BJ (cell line): ENCODE measurements at regions not wholly inside any gene's neighbourhood (a gene's known extent, or its start where the extent isn't known, plus 50 kb on each side); places are given as distances from the start of the nearest gene placed in this dataset.
"Not testable (repeated sequence)": the region's sequence is repeated elsewhere in the genome, so short reads cannot be mapped to it uniquely, and the experiment has no call there.

Experiments used
- CTCF ChIA-PET: fragments of 350-600 bp; formaldehyde crosslinking; extraction: SDS; loops from one replicate; lab custom pipeline; 2021; ENCODE audit warnings: antibody characterized with exemption, inconsistent platforms; lab: Yijun Ruan, JAX
- POLR2A ChIA-PET: fragments of 300-600 bp; sonication (Branson Sonifier 250); formaldehyde crosslinking; extraction: SDS; loops from one replicate; lab custom pipeline; 2021; ENCODE audit warnings: antibody characterized with exemption; lab: Charles Lee
- DNase-seq: peaks from one replicate; pipeline ENCODE4 v3.0.0-alpha.2; 2011; ENCODE audit warnings: low read depth
- H3K27me3 ChIP-seq: 2 replicates; pipeline ENCODE4 v1.6.0; 2011; ENCODE audit warnings: low read length; ENCODE audit not compliant: control insufficient read depth, insufficient read depth
- H3K36me3 ChIP-seq: 2 replicates; pipeline ENCODE4 v1.5.1; 2011; ENCODE audit warnings: low read length; ENCODE audit not compliant: control insufficient read depth, insufficient read depth
- H3K4me3 ChIP-seq: 2 replicates; pipeline ENCODE4 v1.5.1; 2011; ENCODE audit warnings: low read depth, mild to moderate bottlenecking, control low read depth, low read length
- TF ChIP-seq, protein P1 (sequence below): IDR thresholded peaks from 2 replicates; pipeline ENCODE4 v1.5.1; 2011; ENCODE audit warnings: low read depth, mild to moderate bottlenecking, control low read depth, inconsistent platforms, low read length, moderate library complexity; ENCODE audit not compliant: insufficient read depth

DNA sequence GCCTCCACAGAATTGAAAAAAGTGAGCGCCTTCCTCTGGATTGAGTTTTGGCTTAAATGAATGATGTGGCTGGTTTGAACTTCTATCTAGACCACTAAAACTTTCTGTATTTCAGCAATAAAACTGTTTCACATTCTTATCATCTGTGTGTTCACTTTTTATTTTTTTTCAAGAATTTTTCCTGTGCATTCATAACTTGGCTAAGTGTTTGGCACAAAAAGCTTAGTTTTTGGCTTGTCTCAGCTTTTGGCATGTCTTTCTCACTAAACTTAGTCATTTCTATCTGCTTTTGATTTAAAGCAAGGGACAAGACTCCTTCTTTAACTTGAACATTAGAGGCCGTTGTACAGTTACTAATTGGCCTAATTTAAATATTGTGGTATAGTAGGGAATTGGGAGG, 1015.1 kb downstream of the EPHA7 start:
- H3K27me3 ChIP-seq, result no peaks in the 10 kb centered on the region
- CTCF ChIA-PET, result no interaction called here
- peak; percentile 8 for DNase-seq
- no peak overlapping the region for H3K4me3 ChIP-seq
- H3K36me3 ChIP-seq, result no peaks in the 10 kb centered on the region
- TF ChIP-seq, protein P1, sequence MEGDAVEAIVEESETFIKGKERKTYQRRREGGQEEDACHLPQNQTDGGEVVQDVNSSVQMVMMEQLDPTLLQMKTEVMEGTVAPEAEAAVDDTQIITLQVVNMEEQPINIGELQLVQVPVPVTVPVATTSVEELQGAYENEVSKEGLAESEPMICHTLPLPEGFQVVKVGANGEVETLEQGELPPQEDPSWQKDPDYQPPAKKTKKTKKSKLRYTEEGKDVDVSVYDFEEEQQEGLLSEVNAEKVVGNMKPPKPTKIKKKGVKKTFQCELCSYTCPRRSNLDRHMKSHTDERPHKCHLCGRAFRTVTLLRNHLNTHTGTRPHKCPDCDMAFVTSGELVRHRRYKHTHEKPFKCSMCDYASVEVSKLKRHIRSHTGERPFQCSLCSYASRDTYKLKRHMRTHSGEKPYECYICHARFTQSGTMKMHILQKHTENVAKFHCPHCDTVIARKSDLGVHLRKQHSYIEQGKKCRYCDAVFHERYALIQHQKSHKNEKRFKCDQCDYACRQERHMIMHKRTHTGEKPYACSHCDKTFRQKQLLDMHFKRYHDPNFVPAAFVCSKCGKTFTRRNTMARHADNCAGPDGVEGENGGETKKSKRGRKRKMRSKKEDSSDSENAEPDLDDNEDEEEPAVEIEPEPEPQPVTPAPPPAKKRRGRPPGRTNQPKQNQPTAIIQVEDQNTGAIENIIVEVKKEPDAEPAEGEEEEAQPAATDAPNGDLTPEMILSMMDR, result no peak
- POLR2A ChIA-PET, result no interaction called here

DNA sequence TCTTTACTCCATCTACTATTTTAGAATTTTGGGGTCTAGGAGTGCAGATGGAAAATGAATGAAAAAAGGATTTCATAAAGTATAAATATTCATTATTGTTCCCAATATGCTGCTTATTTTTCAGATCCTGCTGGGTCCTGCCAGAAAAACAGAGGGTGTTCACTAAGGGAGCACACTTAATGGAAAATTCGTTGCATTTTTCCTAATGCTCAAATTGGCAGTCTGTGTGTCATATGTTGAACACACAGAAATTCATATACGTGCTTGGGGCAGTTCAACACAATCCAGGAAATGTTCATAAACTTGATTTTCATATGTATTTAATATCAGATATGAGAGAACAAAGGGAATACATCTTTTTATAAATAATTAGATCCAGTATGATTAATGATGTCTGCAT, 1019.4 kb downstream of the EPHA7 start:
- DNase-seq, result no peak
- no peaks in the 10 kb centered on the region for H3K36me3 ChIP-seq
- ChIA-PET CTCF (no interaction called here), POLR2A (no interaction called here)
- H3K4me3 ChIP-seq, result no peak overlapping the region
- H3K27me3 ChIP-seq, result no peaks in the 10 kb centered on the region
- TF ChIP-seq, protein P1, result no peak

DNA sequence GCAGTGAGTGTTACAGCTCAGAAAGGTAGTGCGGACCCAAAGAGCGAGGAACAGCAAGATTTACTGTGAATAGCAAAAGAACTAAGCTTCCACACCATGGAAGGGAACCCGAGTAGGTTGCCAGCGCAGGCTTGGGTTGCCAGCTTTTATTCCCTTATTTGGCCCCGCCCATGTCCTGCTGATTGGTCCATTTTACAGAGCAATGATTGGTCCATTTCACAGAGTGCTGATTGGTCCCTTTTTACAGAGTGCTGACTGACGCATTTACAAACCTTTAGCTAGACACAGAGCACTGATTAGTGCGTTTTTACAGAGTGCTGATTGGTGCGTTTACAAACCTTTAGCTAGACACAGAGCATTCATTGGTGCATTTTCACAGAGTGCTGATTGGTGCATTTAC, 1030.7 kb downstream of the EPHA7 start:
- DNase-seq, POLR2A ChIA-PET, CTCF ChIA-PET, H3K36me3 ChIP-seq, H3K27me3 ChIP-seq, H3K4me3 ChIP-seq: not testable (repeated sequence)

DNA sequence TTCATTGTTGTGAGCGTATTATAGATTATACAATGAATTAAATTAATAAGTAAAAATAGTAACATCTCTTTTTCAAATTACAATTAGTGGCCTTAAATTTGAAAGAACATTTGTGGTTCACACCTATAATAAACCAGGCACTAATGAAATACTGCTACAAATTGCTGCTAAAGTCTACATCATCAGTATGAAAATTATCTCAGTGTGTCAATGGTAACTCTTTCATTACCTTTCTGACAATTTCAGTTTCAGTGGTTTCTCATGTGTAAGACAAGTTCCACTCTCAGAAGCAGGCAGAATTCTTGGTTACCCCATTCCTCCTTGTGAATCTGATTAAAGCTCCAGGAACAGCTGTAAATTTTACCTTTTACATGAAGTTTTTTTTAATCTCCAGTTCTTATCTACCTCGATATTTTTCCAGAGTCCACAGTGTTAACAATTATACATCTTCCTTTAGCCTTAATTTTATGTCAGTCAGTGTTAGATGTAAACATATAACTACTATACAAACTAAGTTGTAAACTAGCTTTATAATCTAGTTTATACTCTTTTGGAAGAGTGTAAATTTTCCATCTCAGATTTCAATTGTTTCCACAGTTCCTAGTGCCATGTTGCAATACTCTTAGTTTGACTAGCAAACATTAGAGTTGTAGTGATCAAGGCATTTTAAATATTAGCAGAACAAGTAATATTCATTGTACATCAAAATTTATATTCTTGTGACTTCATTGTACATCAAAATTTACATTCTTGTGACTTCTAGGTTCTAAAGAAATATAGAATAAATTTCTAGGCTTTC, 1038.4 kb downstream of the EPHA7 start:
- TF ChIP-seq, protein P1, result no peak
- no peak overlapping the region for H3K4me3 ChIP-seq
- H3K36me3 ChIP-seq, result no peaks in the 10 kb centered on the region
- no peaks in the 10 kb centered on the region for H3K27me3 ChIP-seq
- CTCF ChIA-PET, result no interaction called here
- POLR2A ChIA-PET, result no interaction called here
- DNase-seq, result no peak

DNA sequence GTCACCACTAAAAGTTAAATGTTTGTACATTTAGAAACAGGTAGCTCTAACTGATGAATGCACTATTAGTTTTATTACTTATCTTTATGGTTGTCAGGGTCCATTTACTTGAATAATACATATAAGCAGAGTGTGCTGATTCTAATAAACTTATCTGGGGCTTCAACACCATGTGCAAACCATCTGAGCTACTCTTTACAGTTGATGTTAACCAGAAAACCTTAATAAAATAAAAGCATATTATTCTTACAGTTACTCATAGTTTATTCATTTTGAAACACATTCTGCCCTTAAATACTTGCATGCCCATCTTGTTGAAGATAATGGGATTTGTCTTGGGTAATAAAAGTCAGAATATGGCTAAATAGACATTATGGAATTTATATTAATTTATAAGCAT, 1042.2 kb downstream of the EPHA7 start:
- ChIA-PET POLR2A (no interaction called here), CTCF (no interaction called here)
- Histone ChIP-seq H3K4me3 (no peak overlapping the region), H3K36me3 (no peaks in the 10 kb centered on the region), H3K27me3 (no peaks in the 10 kb centered on the region)
- TF ChIP-seq, protein P1, result no peak
- DNase-seq, result peak; percentile 4

DNA sequence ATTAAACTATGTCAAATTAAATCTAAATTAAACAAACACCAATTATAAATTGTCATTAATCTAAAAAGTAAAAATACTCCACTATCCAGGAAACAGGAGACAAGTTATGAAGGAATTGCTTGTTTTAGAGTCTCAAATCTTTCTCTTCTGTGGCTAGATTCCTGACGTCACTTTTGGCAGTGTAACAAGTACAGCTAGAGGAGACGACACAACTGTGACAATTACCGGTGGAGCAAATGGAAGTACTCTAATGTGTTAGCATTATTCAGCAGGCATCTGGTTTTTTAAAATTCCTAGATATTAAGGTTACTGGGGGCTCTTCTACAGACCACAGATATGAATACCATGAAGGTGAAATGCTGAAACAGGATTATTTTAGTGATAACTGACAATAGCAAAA, 1042.7 kb downstream of the EPHA7 start:
- POLR2A ChIA-PET, result no interaction called here
- CTCF ChIA-PET, result no interaction called here
- H3K36me3 ChIP-seq, result no peaks in the 10 kb centered on the region
- H3K27me3 ChIP-seq, result no peaks in the 10 kb centered on the region
- H3K4me3 ChIP-seq, result no peak overlapping the region
- TF ChIP-seq, protein P1, result no peak
- DNase-seq, result no peak
